Heart left ventricle (tissue), 16 donors: ENCODE measurements at regions not wholly inside any gene's neighbourhood (a gene's known extent, or its start where the extent isn't known, plus 50 kb on each side); places are given as distances from the start of the nearest gene placed in this dataset.

Source experiments
- ATAC-seq, 4 donors: fragments of 200-7000 bp; cut with Tn5 transposase; one replicate each; pipeline ENCODE4 v1.9.1; 2020 to 2022; ENCODE audit warnings: moderate library complexity in 4 of 4, mild to moderate bottlenecking in 3 of 4, moderate number of reproducible peaks in 1 of 4
- DNase-seq, 5 donors: peaks; one replicate each; pipeline ENCODE4 v3.0.0-alpha.2; 2020
- H3K27ac ChIP-seq, 12 donors: fragments of 200-600 bp; sonication (generic) in 4 of 12; one replicate each; pipeline versions ENCODE4 v1.5.0 to v1.8.0; 2016 to 2022; ENCODE audit warnings: mild to moderate bottlenecking in 2 of 12
- H3K27me3 ChIP-seq, 9 donors: fragments of 200-600 bp; sonication (generic) in 2 of 9; one replicate each; pipeline versions ENCODE4 v1.5.1 to v1.8.0; 2016 to 2022; ENCODE audit warnings: mild to moderate bottlenecking in 3 of 9
- H3K36me3 ChIP-seq, 9 donors: fragments of 200-600 bp; sonication (generic) in 2 of 9; one replicate each; pipeline versions ENCODE4 v1.5.0 to v1.8.0; 2018 to 2022; ENCODE audit warnings: mild to moderate bottlenecking in 2 of 9
- H3K4me1 ChIP-seq, 12 donors: fragments of 200-600 bp; sonication (generic) in 4 of 12; one replicate each; pipeline versions ENCODE4 v1.5.0 to v1.8.0; 2016 to 2022; ENCODE audit warnings: mild to moderate bottlenecking in 3 of 12
- H3K4me3 ChIP-seq, 12 donors: fragments of 200-600 bp; sonication (generic) in 4 of 12; one replicate each; pipeline versions ENCODE4 v1.5.0 to v1.8.0; 2017 to 2022; ENCODE audit warnings: mild to moderate bottlenecking in 9 of 12, moderate library complexity in 4 of 12
- H3K9me3 ChIP-seq, 12 donors: fragments of 200-600 bp; sonication (generic) in 4 of 12; one replicate each; pipeline versions ENCODE4 v1.5.0 to v1.8.0; 2016 to 2022; ENCODE audit warnings: mild to moderate bottlenecking in 1 of 12
- POLR2A ChIP-seq, 2 donors: fragments of 450-650 bp; IDR thresholded peaks; one replicate each; pipeline ENCODE4 v1.6.1; 2017; ENCODE audit warnings: antibody characterized with exemption in 2 of 2, mild to moderate bottlenecking in 2 of 2, moderate library complexity in 2 of 2
- WGBS, 4 donors: extraction: QIAGEN DNeasy Blood & Tissue Kit in 2 of 4; methylation state at CpG; one replicate each; pipeline versions ENCODE4 v1.1.5 to v1.1.7; 2013 to 2018; 5-methylcytosine and 5-hydroxymethylcytosine counted together
- intact Hi-C, 10 donors: fragments of 100-400 bp; cut with DNase I; formaldehyde crosslinking; loops; one replicate each; pipeline versions ENCODE4 v1.11.1 to v1.14.2; 2022
- TF ChIP-seq, protein P1 (sequence below), 12 donors: fragments of 200-600 bp; sonication (generic) in 4 of 12; IDR thresholded peaks; one replicate each; pipeline versions ENCODE4 v1.5.0 to v1.8.0; 2018 to 2022; ENCODE audit warnings: antibody characterized with exemption in 12 of 12, mild to moderate bottlenecking in 5 of 12
- donor health status: ischemic (EF 13 %, LVEDD 7.1; RV severe dilation, severe dysfunction).
- donor health status: healthy with polysubstance abuse.
- donor health status: DM: no; HTN: yes; CAD: no.
- donor health status: DM: no; HTN: no; CAD: no.
- donor health status: ischemic (EF 25% LVEDD 6.9; RV normal size, moderate dysfunction).
- donor health status: ischemic (EF 25% LVEDD 5.7; RV mildly dilated, moderate dysfunction).
- donor health status: healthy.
- donor health status: DM: yes; HTN: yes; CAD: no.
- donor health status: ischemic (EF 35%, LVEDD 5.7; RV mildly dilated, moderate dysfunction).
- donor health status: nonischemic (EF 11% LVEDD 7.7; RV severe dilation, severe dysfunction).
- donor health status: DM: yes; HTN: yes; CAD: no.
- donor health status: PGD.
- donor health status: ischemic (EF 29% LVEDD 5.4; RV normal size, mild dysfunction).
- donor health status: nonischemic (EF 23%, LVEDD 6.1; RV moderate dilation, normal function).

DNA sequence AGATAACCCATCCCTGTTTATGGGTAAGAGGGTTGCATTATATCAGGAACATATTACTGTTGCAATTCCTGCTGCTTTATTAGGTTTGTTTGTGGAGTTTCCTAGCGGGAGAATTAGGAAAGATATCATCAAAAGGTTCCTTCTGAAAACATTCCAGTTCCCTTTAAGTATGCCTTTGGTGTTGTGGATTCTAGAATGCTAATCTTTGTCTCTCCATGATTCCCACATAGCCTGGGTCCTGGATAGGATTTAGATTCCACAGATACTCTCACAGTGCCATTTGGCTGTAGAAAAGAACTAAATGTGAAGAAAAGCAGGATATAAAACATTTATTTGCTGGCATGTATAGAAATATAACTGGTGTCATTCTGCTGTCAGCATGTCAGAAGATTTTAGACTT lies 338.7 kb downstream of the PCDH18 start:
- no peak overlapping the region for H3K27ac ChIP-seq
- ATAC-seq (no peak), DNase-seq (no peak)
- H3K4me3 ChIP-seq: no peak overlapping the region
- no peaks in the 10 kb centered on the region for H3K9me3 ChIP-seq
- H3K36me3 ChIP-seq: no peaks in the 10 kb centered on the region
- H3K27me3 ChIP-seq: no peaks in the 10 kb centered on the region
- intact Hi-C loops: no loop called here
- 18 to 24% (median 22%) methylated on average over 1 of the region's 1 CpG for WGBS, 4 donors
- TF ChIP-seq, protein P1, sequence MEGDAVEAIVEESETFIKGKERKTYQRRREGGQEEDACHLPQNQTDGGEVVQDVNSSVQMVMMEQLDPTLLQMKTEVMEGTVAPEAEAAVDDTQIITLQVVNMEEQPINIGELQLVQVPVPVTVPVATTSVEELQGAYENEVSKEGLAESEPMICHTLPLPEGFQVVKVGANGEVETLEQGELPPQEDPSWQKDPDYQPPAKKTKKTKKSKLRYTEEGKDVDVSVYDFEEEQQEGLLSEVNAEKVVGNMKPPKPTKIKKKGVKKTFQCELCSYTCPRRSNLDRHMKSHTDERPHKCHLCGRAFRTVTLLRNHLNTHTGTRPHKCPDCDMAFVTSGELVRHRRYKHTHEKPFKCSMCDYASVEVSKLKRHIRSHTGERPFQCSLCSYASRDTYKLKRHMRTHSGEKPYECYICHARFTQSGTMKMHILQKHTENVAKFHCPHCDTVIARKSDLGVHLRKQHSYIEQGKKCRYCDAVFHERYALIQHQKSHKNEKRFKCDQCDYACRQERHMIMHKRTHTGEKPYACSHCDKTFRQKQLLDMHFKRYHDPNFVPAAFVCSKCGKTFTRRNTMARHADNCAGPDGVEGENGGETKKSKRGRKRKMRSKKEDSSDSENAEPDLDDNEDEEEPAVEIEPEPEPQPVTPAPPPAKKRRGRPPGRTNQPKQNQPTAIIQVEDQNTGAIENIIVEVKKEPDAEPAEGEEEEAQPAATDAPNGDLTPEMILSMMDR (IDR thresholded peaks at IDR 0.05): no peak
- TF ChIP-seq POLR2A (IDR thresholded peaks at IDR 0.05): no peak
- H3K4me1 ChIP-seq: no peaks in the 10 kb centered on the region

DNA sequence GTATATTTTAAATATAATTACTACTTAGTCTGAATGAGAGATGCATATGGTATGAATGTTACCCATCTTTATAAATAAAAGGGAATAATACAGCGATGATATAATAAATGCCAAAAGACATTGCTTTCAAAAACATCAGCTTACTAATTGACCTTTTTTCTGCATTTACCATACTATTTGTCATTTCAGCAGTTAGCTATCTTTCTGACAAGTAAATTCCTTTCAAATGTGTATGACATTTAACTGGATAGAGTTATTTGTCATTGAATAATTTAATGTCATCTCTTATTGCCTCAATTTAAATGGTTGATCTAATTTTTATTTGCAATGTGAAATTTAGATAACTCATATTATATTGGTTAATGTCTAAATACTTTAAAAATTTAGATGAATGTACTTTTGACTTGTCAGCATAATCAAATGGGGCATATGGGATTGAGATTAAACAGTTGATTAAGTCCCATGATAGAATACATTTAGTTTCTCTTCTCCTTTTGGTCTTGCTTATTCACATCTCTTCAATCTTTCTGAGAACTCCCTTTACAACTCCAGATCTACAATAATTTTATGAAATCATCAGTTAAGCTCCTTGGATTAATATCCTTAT lies 350.9 kb downstream of the PCDH18 start:
- TF ChIP-seq, protein P1 (IDR thresholded peaks at IDR 0.05): no peak
- no peak for TF ChIP-seq POLR2A (IDR thresholded peaks at IDR 0.05)
- Histone ChIP-seq H3K27ac (no peak overlapping the region), H3K9me3 (peaks cover 0 to 11% (median 0%) of the 10 kb centered on the region in 12 donors), H3K4me1 (no peaks in the 10 kb centered on the region), H3K4me3 (no peak overlapping the region), H3K27me3 (no peaks in the 10 kb centered on the region), H3K36me3 (no peaks in the 10 kb centered on the region)
- ATAC-seq: no peak
- intact Hi-C loops: no loop called here
- WGBS, 4 donors: 88 to 97% (median 91%) methylated on average over 1 of the region's 1 CpG
- DNase-seq: no peak

DNA sequence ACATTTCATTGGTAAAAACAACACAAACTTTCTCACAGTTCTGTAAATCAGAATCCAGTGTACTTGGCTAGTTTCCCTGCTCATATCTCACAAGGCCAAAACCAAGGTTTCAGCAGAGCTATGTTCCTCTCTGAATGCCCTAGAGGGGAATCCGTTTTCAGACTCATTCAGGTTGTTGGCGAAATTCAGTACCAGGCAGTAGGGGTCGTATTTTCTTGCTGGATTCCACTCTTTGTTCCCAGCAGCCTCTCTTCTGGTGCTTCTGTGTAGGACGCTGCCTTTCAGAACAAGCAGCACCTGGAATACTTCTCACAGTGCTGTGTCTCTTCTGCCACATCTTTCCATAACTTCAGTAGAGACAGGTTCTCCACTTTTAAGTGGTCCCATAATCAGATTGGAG lies 351.9 kb downstream of the PCDH18 start:
- H3K9me3 ChIP-seq: peaks cover 0 to 11% (median 0%) of the 10 kb centered on the region in 12 donors
- H3K27me3 ChIP-seq: no peaks in the 10 kb centered on the region
- no peak overlapping the region for H3K4me3 ChIP-seq
- ATAC-seq: no peak
- DNase-seq: no peak
- TF ChIP-seq, protein P1 (IDR thresholded peaks at IDR 0.05): no peak
- no peak for TF ChIP-seq POLR2A (IDR thresholded peaks at IDR 0.05)
- intact Hi-C loops: no loop called here
- H3K36me3 ChIP-seq: no peaks in the 10 kb centered on the region
- H3K4me1 ChIP-seq: no peaks in the 10 kb centered on the region
- 29 to 50% (median 40%) methylated on average over 4 of the region's 4 CpGs for WGBS, 4 donors
- H3K27ac ChIP-seq: no peak overlapping the region

DNA sequence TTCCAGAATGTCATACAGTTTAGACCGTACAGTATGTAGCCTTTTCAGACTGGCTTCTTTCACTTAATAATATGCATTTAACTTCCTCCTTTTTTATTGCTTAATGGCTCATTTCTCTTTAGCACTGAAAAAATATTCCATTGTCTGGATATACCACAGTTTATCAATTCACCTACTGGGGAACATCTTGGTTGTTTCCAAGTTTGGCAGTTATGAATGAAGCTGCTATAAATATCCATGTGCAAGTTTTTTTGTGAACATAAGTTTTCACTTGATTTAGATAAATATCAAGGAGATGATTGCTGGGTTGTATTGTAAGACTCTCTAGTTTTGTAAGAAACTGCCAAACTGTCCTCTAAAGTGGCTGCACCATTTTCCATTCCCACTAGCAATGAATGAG lies 375.5 kb downstream of the PCDH18 start:
- Histone ChIP-seq H3K9me3 (no peaks in the 10 kb centered on the region), H3K27me3 (no peaks in the 10 kb centered on the region), H3K36me3 (no peaks in the 10 kb centered on the region), H3K4me1 (no peaks in the 10 kb centered on the region), H3K27ac (no peak overlapping the region), H3K4me3 (no peak overlapping the region)
- ATAC-seq (no peak), DNase-seq (no peak)
- no peak for TF ChIP-seq POLR2A (IDR thresholded peaks at IDR 0.05)
- TF ChIP-seq, protein P1 (IDR thresholded peaks at IDR 0.05): no peak
- WGBS, 4 donors: 76 to 90% (median 78%) methylated on average over 1 of the region's 1 CpG
- intact Hi-C loops: no loop called here
